ENCODE measurements at regions not wholly inside any gene's neighbourhood (a gene's known extent, or its start where the extent isn't known, plus 50 kb on each side); places are given as distances from the start of the nearest gene placed in this dataset.

GRCh38 chr18:2191180-2191790 lies 380.0 kb downstream of the METTL4 start:
- no peak overlapping the region for H3K27ac Mint-ChIP-seq
- H3K9me3 Mint-ChIP-seq = peaks cover 34% of the 10 kb centered on the region
- H3K4me1 Mint-ChIP-seq = no peaks in the 10 kb centered on the region
- H3K4me3 Mint-ChIP-seq = no peak overlapping the region
- no peak for DNase-seq (ENCODE audit: low spot score in 2 of 2, unreplicated experiment in 2 of 2)
- TF ChIP-seq CTCF (IDR thresholded peaks at IDR 0.05; ENCODE audit: unreplicated experiment) = no peak
- H3K27me3 Mint-ChIP-seq (ENCODE audit: low read depth) = no peaks in the 10 kb centered on the region
- H3K36me3 Mint-ChIP-seq = no peaks in the 10 kb centered on the region

GRCh38 chr18:2192562-2192961 lies 378.7 kb downstream of the METTL4 start:
- TF ChIP-seq CTCF (IDR thresholded peaks at IDR 0.05; ENCODE audit: unreplicated experiment) = no peak
- DNase-seq (ENCODE audit: low spot score in 2 of 2, unreplicated experiment in 2 of 2) = no peak

GRCh38 chr18:2197946-2198345 lies 373.4 kb downstream of the METTL4 start:
- no peaks in the 10 kb centered on the region for H3K36me3 Mint-ChIP-seq
- no peak overlapping the region for H3K4me3 Mint-ChIP-seq
- no peak overlapping the region for H3K27ac Mint-ChIP-seq
- TF ChIP-seq CTCF (IDR thresholded peaks at IDR 0.05; ENCODE audit: unreplicated experiment) = no peak
- H3K4me1 Mint-ChIP-seq = no peaks in the 10 kb centered on the region
- H3K27me3 Mint-ChIP-seq (ENCODE audit: low read depth) = no peaks in the 10 kb centered on the region
- peaks cover 20% of the 10 kb centered on the region for H3K9me3 Mint-ChIP-seq
- no peak for DNase-seq (ENCODE audit: low spot score in 2 of 2, unreplicated experiment in 2 of 2)

More at GRCh38 chr18:2192562-2192961, 378.7 kb downstream of the METTL4 start:
- no peaks in the 10 kb centered on the region for H3K4me1 Mint-ChIP-seq
- H3K9me3 Mint-ChIP-seq = peaks cover 34% of the 10 kb centered on the region
- no peak overlapping the region for H3K4me3 Mint-ChIP-seq
- no peaks in the 10 kb centered on the region for H3K36me3 Mint-ChIP-seq
- H3K27ac Mint-ChIP-seq = no peak overlapping the region
- H3K27me3 Mint-ChIP-seq (ENCODE audit: low read depth) = no peaks in the 10 kb centered on the region

GRCh38 chr18:2199060-2199459 lies 372.2 kb downstream of the METTL4 start:
- H3K36me3 Mint-ChIP-seq = no peaks in the 10 kb centered on the region
- no peak overlapping the region for H3K4me3 Mint-ChIP-seq
- DNase-seq (ENCODE audit: low spot score in 2 of 2, unreplicated experiment in 2 of 2) = no peak
- H3K27me3 Mint-ChIP-seq (ENCODE audit: low read depth) = no peaks in the 10 kb centered on the region
- no peak overlapping the region for H3K27ac Mint-ChIP-seq
- TF ChIP-seq CTCF (IDR thresholded peaks at IDR 0.05; ENCODE audit: unreplicated experiment) = no peak
- H3K4me1 Mint-ChIP-seq = no peaks in the 10 kb centered on the region
- H3K9me3 Mint-ChIP-seq = peaks cover 9% of the 10 kb centered on the region

- Mint-ChIP-seq H3K4me3 (no peak overlapping the region), H3K4me1 (no peaks in the 10 kb centered on the region), H3K36me3 (no peaks in the 10 kb centered on the region), H3K27ac (no peak overlapping the region), H3K9me3 (no peaks in the 10 kb centered on the region), H3K27me3 (ENCODE audit: low read depth) (no peaks in the 10 kb centered on the region)
- TF ChIP-seq CTCF (IDR thresholded peaks at IDR 0.05; ENCODE audit: unreplicated experiment) = no peak
- no peak for DNase-seq (ENCODE audit: low spot score in 2 of 2, unreplicated experiment in 2 of 2)
These were observed 370.2 kb downstream of the METTL4 start for GRCh38 chr18:2201036-2201600.

Data from mesothelial cell of epicardium (in vitro differentiated cells).